ENCODE measurements at regions not wholly inside any gene's neighbourhood (a gene's known extent, or its start where the extent isn't known, plus 50 kb on each side); places are given as distances from the start of the nearest gene placed in this dataset.

GRCh38 chr14:100469632-100470522, 117.3 kb downstream of the BEGAIN start:
- DNase-seq, result no peak

- DNase-seq, result no peak
Measured at GRCh38 chr14:100470523-100470897, 116.7 kb downstream of the BEGAIN start.

GRCh38 chr14:100471441-100472093, 115.7 kb downstream of the BEGAIN start:
- DNase-seq, result no peak

- DNase-seq, result no peak
Measured at GRCh38 chr14:100472094-100472455, 115.1 kb downstream of the BEGAIN start.

GRCh38 chr14:100472491-100472890, 114.7 kb downstream of the BEGAIN start:
- DNase-seq, result no peak

- DNase-seq, result no peak
Measured at GRCh38 chr14:100473249-100473648, 114.0 kb downstream of the BEGAIN start.

GRCh38 chr14:100474196-100474595, 113.0 kb downstream of the BEGAIN start:
- no peak for DNase-seq

GRCh38 chr14:100475268-100475667, 111.9 kb downstream of the BEGAIN start:
- no peak for DNase-seq

GRCh38 chr14:100476012-100476822, 111.0 kb downstream of the BEGAIN start:
- DNase-seq, result no peak

GRCh38 chr14:100484531-100485267, 102.5 kb downstream of the BEGAIN start:
- no peak for DNase-seq

- DNase-seq, result peak; percentile 91
Measured at GRCh38 chr14:100486025-100486828, 101.0 kb downstream of the BEGAIN start.
